Aorta (tissue), 5 donors: ENCODE measurements at regions not wholly inside any gene's neighbourhood (a gene's known extent, or its start where the extent isn't known, plus 50 kb on each side); places are given as distances from the start of the nearest gene placed in this dataset.

Experiments
- ATAC-seq: fragments of 200-7000 bp; cut with Tn5 transposase; one replicate; pipeline ENCODE4 v1.9.1; 2022; ENCODE audit warnings: moderate library complexity; ENCODE audit not compliant: low FRiP score
- DNase-seq, 2 donors: peaks; one replicate each; pipeline ENCODE4 v3.0.0-alpha.2; 2020
- H3K27ac ChIP-seq, 2 donors: one replicate each; pipeline ENCODE4 v1.5.1; 2013; ENCODE audit warnings: low read length in 2 of 2, mild to moderate bottlenecking in 2 of 2, moderate library complexity in 2 of 2, control low read depth in 1 of 2, inconsistent platforms in 1 of 2, low read depth in 1 of 2
- H3K27me3 ChIP-seq, 2 donors: one replicate each; pipeline ENCODE4 v1.6.1; 2013; ENCODE audit warnings: control low read depth in 1 of 2, low read length in 1 of 2, mild to moderate bottlenecking in 1 of 2, moderate library complexity in 1 of 2; ENCODE audit not compliant: insufficient read depth in 2 of 2, control insufficient read depth in 1 of 2
- H3K36me3 ChIP-seq, 2 donors: one replicate each; pipeline ENCODE4 v1.6.1; 2013; ENCODE audit warnings: control low read depth in 1 of 2, low read length in 1 of 2, mild to moderate bottlenecking in 1 of 2; ENCODE audit not compliant: insufficient read depth in 2 of 2, control insufficient read depth in 1 of 2
- H3K4me1 ChIP-seq, 2 donors: one replicate each; pipeline ENCODE4 v1.6.1; 2013; ENCODE audit warnings: low read length in 2 of 2, control low read depth in 1 of 2, mild to moderate bottlenecking in 1 of 2, moderate library complexity in 1 of 2; ENCODE audit not compliant: insufficient read depth in 2 of 2, control insufficient read depth in 1 of 2
- H3K4me3 ChIP-seq, 2 donors: one replicate each; pipeline ENCODE4 v1.5.1; 2013; ENCODE audit warnings: low read length in 2 of 2, control low read depth in 1 of 2, mild to moderate bottlenecking in 1 of 2
- H3K9me3 ChIP-seq: one replicate; pipeline ENCODE4 v1.6.1; 2013; ENCODE audit warnings: mild to moderate bottlenecking, low read length; ENCODE audit not compliant: control insufficient read depth
- WGBS, 2 donors: extraction: QIAGEN DNeasy Blood & Tissue Kit; methylation state at CpG; one replicate each; pipeline ENCODE4 v1.1.7; 2013; 5-methylcytosine and 5-hydroxymethylcytosine counted together
- intact Hi-C, 2 donors: fragments of 100-400 bp; cut with DNase I; formaldehyde crosslinking; loops; one replicate each; pipeline versions ENCODE4 v1.14.2 to v1.15.0; 2022
- donor health status: healthy with polysubstance abuse.
- donor health status: Bipolar disorder and iron deficiency.
- donor health status: DM: no; HTN: no; CAD: no.
- donor health status: DM: no; HTN: no; CAD: no.
- donor health status: DM: yes; HTN: yes; CAD: no.

DNA sequence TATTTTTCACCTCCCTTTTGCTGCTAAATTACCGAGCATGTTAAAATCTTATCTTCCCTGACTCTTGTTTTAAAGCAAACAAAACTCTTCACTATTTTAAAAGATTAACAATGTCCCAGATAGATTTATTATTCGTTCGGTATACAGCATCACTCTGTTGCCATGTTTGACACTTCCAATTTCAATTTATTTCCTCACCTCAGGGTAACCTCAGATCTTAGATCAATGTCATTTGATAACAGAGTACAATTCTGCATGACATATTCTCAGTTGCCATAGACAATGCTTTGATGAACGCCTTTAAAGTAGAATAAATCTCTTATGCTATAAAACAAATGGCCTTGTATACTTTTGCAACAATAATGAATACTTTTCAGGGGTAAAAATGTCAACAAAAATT lies 1078.1 kb upstream of the IGFBP7 start:
- H3K27ac ChIP-seq, result no peak overlapping the region
- no peak overlapping the region for H3K4me3 ChIP-seq
- 36 to 49% methylated on average over 4 of the region's 4 CpGs for WGBS, 2 donors
- intact Hi-C loops, result no loop called here
- H3K36me3 ChIP-seq, result no peaks in the 10 kb centered on the region
- H3K4me1 ChIP-seq, result no peaks in the 10 kb centered on the region
- no peak for ATAC-seq
- no peaks in the 10 kb centered on the region for H3K27me3 ChIP-seq
- no peak for DNase-seq
- no peaks in the 10 kb centered on the region for H3K9me3 ChIP-seq

DNA sequence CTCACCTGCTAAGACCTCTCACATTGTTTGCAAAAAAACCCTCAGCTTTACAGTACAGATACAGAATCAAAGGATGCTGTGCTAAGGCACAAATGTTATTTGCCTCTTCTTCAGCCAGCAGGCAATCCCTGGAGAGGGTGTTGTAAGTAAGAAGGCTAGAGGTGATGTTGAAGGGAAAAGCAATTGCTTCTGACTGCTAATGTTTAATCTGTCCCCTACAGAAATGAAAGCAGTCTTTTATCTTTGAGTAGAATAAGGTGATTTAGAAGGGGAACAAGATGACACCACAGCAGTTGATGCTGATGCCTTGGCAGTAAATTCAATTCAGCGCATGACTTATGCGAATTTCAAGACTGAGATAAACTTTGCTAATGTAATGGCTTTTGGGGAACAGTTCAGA lies 1064.8 kb upstream of the IGFBP7 start:
- no peaks in the 10 kb centered on the region for H3K36me3 ChIP-seq
- H3K4me1 ChIP-seq, result no peaks in the 10 kb centered on the region
- H3K9me3 ChIP-seq, result peaks cover 1% of the 10 kb centered on the region
- 88 to 90% methylated on average over 2 of the region's 2 CpGs for WGBS, 2 donors
- no peak overlapping the region for H3K4me3 ChIP-seq
- no peak overlapping the region for H3K27ac ChIP-seq
- intact Hi-C loops, result no loop called here
- DNase-seq (no peak), ATAC-seq (no peak)
- no peaks in the 10 kb centered on the region for H3K27me3 ChIP-seq

DNA sequence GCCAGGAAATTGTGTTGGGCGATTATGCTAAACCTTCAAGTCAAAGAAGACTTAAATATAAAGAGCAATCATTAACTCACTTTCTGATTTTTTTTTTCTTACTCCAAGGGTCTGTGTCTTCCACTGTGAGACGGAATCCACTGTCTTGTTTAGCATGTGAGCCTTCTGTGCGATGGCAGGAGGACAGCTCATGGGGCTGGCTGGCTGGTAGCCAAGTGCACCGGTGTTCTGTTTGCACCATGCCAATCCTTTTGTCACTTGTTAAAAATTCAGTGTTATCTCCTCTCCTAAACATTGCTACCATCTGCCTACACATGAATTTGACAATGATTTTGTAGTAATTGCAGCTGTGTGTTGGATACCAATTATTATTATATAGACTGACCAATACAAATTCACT lies 1056.3 kb upstream of the IGFBP7 start:
- ATAC-seq (no peak), DNase-seq (peak in 1 of 2 donors; percentile 44)
- Histone ChIP-seq H3K4me1 (no peaks in the 10 kb centered on the region), H3K4me3 (no peak overlapping the region), H3K36me3 (no peaks in the 10 kb centered on the region), H3K27ac (no peak overlapping the region), H3K27me3 (no peaks in the 10 kb centered on the region), H3K9me3 (no peaks in the 10 kb centered on the region)
- intact Hi-C loops, result no loop called here
- 56 to 70% methylated on average over 4 of the region's 4 CpGs for WGBS, 2 donors

DNA sequence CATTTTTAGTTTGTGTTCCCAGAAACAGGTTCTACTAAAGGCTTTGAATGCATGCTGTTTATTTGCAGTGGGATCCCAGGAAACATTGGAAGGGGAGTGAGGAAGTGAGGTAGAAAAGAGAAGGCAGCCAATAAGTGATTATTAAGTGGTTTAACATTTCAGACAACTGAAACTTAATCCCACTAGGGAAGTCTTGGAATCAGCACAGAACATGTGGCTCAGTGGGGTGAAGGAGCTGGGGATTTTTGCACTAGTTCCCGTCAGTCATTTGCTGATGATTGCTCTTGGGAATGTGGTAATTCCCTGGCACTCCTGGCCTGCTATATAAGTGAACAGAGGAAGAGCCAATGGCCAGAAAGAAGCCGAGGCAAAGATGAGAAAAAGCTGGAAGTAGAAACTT lies 1053.0 kb upstream of the IGFBP7 start:
- DNase-seq (peak in 1 of 2 donors; percentile 51), ATAC-seq (peak; percentile 75)
- H3K9me3 ChIP-seq, result no peaks in the 10 kb centered on the region
- no peak overlapping the region for H3K4me3 ChIP-seq
- H3K27ac ChIP-seq, result no peak overlapping the region
- no peaks in the 10 kb centered on the region for H3K27me3 ChIP-seq
- H3K4me1 ChIP-seq, result peaks cover 0 to 3% of the 10 kb centered on the region in 2 donors
- WGBS, 2 donors, result 5 to 6% methylated on average over 2 of the region's 2 CpGs
- H3K36me3 ChIP-seq, result no peaks in the 10 kb centered on the region
- intact Hi-C loops, result no loop called here

DNA sequence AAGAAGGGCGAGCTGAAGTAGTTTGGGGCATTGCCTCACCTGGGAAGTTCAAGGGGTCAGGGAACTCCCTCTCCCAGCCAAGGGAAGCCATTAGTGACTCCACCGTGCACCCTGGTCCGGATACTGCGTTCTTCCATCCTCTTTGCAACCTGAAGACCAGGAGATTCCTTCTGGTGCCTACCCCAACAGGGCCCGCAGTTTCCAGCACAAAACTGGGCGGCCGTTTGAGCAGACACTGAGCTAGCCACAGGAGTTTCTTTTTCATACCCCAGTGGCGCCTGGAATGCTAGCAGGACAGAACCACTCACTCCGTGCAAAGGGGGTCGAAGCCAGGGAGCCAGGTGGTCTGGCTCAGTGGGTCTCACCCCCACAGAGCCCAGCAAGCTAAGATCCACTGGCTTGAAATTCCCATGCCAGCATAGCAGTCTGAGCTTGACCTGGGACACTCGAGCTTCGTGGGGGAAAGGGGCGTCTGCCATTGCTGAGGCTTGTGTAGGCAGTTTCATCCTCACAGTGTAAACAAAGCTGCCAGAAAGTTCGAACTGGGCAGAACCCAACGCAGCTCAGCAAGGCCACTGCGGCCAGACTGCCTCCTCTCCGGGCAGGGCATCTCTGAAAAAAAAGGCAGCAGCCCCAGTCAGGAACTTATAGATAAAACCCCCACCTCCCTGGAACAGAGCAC lies 1039.4 kb upstream of the IGFBP7 start:
- H3K9me3 ChIP-seq, result peaks cover 3% of the 10 kb centered on the region
- H3K36me3 ChIP-seq, result no peaks in the 10 kb centered on the region
- H3K27ac ChIP-seq, result no peak overlapping the region
- WGBS, 2 donors, result 82 to 90% methylated on average over 17 of the region's 17 CpGs
- H3K4me1 ChIP-seq, result no peaks in the 10 kb centered on the region
- H3K27me3 ChIP-seq, result no peaks in the 10 kb centered on the region
- intact Hi-C loops, result no loop called here
- DNase-seq (peak; percentile 35 to 51), ATAC-seq (no peak)
- no peak overlapping the region for H3K4me3 ChIP-seq

DNA sequence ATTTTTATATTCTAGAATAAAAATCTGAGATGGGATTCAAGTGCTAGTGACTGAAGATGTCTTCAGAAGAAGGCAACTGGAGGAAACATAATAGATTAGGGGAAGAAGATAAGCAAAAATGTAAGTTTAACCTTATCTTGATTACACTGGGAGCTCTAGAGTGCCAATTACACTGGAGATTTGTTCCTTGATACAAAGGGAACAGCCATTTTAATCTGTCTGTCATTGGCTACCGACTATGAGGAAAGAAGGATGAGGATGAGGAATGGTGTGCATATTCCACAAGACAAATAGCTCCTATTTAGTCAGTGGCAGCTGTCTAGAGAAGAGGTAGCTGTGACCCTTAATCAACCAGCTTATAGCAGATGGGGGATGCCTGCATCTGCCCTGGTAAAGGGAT lies 1034.5 kb upstream of the IGFBP7 start:
- Histone ChIP-seq H3K9me3 (peaks cover 3% of the 10 kb centered on the region), H3K4me1 (no peaks in the 10 kb centered on the region), H3K27ac (no peak overlapping the region), H3K4me3 (no peak overlapping the region), H3K36me3 (no peaks in the 10 kb centered on the region), H3K27me3 (no peaks in the 10 kb centered on the region)
- no peak for ATAC-seq
- intact Hi-C loops, result no loop called here
- WGBS, 2 donors, result 58 to 64% methylated on average over 1 of the region's 1 CpG
- no peak for DNase-seq

DNA sequence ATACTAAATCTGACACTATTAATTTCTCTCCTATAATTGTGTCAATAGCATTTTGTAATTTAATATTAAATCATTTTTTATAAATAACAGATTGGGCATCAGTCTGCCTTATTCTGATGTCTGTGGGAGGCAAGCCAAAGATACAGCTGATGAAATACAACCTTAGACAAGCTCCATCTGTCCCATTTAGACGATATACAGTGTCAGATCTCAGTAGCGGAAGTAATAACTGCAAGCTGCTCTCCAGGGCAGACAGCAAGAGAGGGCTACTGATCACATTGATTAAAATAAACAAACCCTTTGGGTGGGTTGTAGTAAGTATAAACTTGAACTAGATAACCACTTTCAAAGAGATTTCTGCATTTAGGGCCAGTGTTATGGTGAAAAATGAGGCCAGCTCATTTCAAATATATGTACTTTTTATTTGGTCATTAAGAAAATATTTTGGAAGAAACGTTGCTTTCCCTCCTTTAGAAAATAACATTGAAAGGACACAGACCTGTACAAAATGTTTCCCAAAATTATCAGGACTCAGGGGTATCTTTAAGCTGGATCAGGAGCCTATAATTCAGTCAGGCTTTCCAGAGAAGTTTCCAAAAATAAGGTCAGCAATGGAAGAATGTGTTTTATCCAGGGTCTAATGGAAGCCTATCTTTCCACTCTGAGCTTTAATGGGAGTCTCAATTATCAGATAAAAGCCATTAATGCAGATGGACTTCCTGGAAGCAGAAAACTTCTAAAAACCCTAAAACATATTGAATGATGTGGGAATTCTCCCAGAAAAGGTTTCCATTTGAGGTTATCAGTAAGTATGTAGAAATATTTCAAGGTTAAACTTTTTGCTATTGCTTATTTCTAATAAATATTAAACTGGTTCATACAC lies 1028.8 kb upstream of the IGFBP7 start:
- intact Hi-C loops, result no loop called here
- no peaks in the 10 kb centered on the region for H3K9me3 ChIP-seq
- ATAC-seq (no peak), DNase-seq (no peak)
- no peaks in the 10 kb centered on the region for H3K36me3 ChIP-seq
- no peak overlapping the region for H3K4me3 ChIP-seq
- H3K27me3 ChIP-seq, result no peaks in the 10 kb centered on the region
- no peak overlapping the region for H3K27ac ChIP-seq
- H3K4me1 ChIP-seq, result peaks cover 0 to 4% of the 10 kb centered on the region in 2 donors
- 40 to 47% methylated on average over 3 of the region's 3 CpGs for WGBS, 2 donors

DNA sequence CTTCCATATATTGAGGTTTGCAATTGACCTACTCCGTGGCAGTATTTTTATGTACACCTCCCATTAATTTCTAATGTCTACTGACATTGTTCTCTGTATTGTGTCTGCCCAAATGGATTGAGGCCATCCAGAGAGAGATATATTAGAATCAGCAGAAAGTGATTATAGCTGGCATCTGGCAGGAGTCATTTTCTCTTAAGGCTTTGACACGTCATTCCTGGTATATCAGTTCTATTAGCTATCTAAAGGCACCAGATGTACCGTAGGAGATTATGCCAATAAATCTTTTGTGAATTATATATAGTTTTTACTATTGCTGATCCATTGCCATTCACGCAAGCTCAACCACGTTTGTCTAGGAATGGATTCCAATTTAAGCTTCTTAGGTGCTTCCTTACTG lies 1026.4 kb upstream of the IGFBP7 start:
- H3K36me3 ChIP-seq, result no peaks in the 10 kb centered on the region
- H3K9me3 ChIP-seq, result no peaks in the 10 kb centered on the region
- ATAC-seq, result no peak
- no peak overlapping the region for H3K27ac ChIP-seq
- H3K27me3 ChIP-seq, result no peaks in the 10 kb centered on the region
- WGBS, 2 donors, result 70 to 80% methylated on average over 5 of the region's 5 CpGs
- peaks cover 0 to 4% of the 10 kb centered on the region in 2 donors for H3K4me1 ChIP-seq
- no peak for DNase-seq
- H3K4me3 ChIP-seq, result no peak overlapping the region
- intact Hi-C loops, result no loop called here

DNA sequence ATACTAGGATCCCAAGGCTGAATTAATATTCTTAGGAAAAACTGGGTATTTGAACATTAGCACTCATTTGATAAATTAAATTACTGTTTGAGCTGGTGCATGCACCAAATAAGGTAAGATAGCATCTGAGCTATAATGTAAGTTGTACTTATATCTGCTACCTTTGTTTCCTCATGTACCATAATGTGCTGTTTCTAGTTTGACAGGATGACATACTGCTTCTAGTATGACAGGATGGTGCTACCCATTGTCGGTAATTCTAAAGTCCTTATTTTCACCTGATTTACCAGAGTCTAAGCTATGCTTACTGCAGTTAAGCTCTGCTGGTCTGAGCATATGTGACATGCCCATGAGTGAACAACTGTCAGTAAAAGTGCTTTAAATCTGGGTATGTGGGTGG lies 1017.5 kb upstream of the IGFBP7 start:
- intact Hi-C loops, result no loop called here
- no peaks in the 10 kb centered on the region for H3K4me1 ChIP-seq
- WGBS, 2 donors, result 63 to 68% methylated on average over 1 of the region's 1 CpG
- no peaks in the 10 kb centered on the region for H3K36me3 ChIP-seq
- H3K27ac ChIP-seq, result no peak overlapping the region
- no peak for ATAC-seq
- H3K4me3 ChIP-seq, result no peak overlapping the region
- no peak for DNase-seq
- H3K27me3 ChIP-seq, result no peaks in the 10 kb centered on the region
- H3K9me3 ChIP-seq, result no peaks in the 10 kb centered on the region
